ENCODE measurements at regions not wholly inside any gene's neighbourhood (a gene's known extent, or its start where the extent isn't known, plus 50 kb on each side); places are given as distances from the start of the nearest gene placed in this dataset.
"Not testable (repeated sequence)": the region's sequence is repeated elsewhere in the genome, so short reads cannot be mapped to it uniquely, and the experiment has no call there.

- no peak for DNase-seq (ENCODE audit: low read depth in 4 of 6, low spot score in 6 of 6)
- 23% methylated on average over 3 of the region's 5 CpGs for WGBS (ENCODE audit: insufficient coverage)
- Histone ChIP-seq H3K36me3 (ENCODE audit: control insufficient read depth, insufficient read depth, low read length) (no peaks in the 10 kb centered on the region), H3K27me3 (ENCODE audit: control insufficient read depth, insufficient read depth, low read length) (peaks cover 25% of the 10 kb centered on the region), H3K9me3 (ENCODE audit: control insufficient read depth, insufficient read depth, low read length) (no peaks in the 10 kb centered on the region), H3K4me1 (ENCODE audit: control insufficient read depth, insufficient read depth, low read length) (no peaks in the 10 kb centered on the region), H3K4me3 (ENCODE audit: low read depth, low read length) (no peak overlapping the region), H3K27ac (ENCODE audit: low read depth, low read length) (no peak overlapping the region)
These were observed 96.6 kb downstream of the NKX2-1 start for GRCh38 chr14:36423430-36423829.

- H3K27ac ChIP-seq (ENCODE audit: low read depth, low read length), result no peak overlapping the region
- H3K27me3 ChIP-seq (ENCODE audit: control insufficient read depth, insufficient read depth, low read length), result peaks cover 15% of the 10 kb centered on the region
- no peaks in the 10 kb centered on the region for H3K36me3 ChIP-seq (ENCODE audit: control insufficient read depth, insufficient read depth, low read length)
- H3K4me1 ChIP-seq (ENCODE audit: control insufficient read depth, insufficient read depth, low read length), result no peaks in the 10 kb centered on the region
- no peaks in the 10 kb centered on the region for H3K9me3 ChIP-seq (ENCODE audit: control insufficient read depth, insufficient read depth, low read length)
- no CpG with 5 or more reads among the region's 4 CpGs for WGBS (ENCODE audit: insufficient coverage)
- no peak overlapping the region for H3K4me3 ChIP-seq (ENCODE audit: low read depth, low read length)
- DNase-seq (ENCODE audit: low read depth in 4 of 6, low spot score in 6 of 6), result no peak
These were observed 99.8 kb upstream of the MBIP start for GRCh38 chr14:36420149-36420687.

GRCh38 chr14:36418937-36419336 lies 98.5 kb upstream of the MBIP start:
- H3K4me3 ChIP-seq (ENCODE audit: low read depth, low read length), result no peak overlapping the region
- no peaks in the 10 kb centered on the region for H3K9me3 ChIP-seq (ENCODE audit: control insufficient read depth, insufficient read depth, low read length)
- peaks cover 15% of the 10 kb centered on the region for H3K27me3 ChIP-seq (ENCODE audit: control insufficient read depth, insufficient read depth, low read length)
- no peak overlapping the region for H3K27ac ChIP-seq (ENCODE audit: low read depth, low read length)
- no peaks in the 10 kb centered on the region for H3K4me1 ChIP-seq (ENCODE audit: control insufficient read depth, insufficient read depth, low read length)
- DNase-seq (ENCODE audit: low read depth in 4 of 6, low spot score in 6 of 6), result no peak
- H3K36me3 ChIP-seq (ENCODE audit: control insufficient read depth, insufficient read depth, low read length), result no peaks in the 10 kb centered on the region

GRCh38 chr14:36411951-36412350 lies 91.5 kb upstream of the MBIP start:
- DNase-seq (ENCODE audit: low read depth in 4 of 6, low spot score in 6 of 6); H3K4me1 ChIP-seq (ENCODE audit: control insufficient read depth, insufficient read depth, low read length); H3K36me3 ChIP-seq (ENCODE audit: control insufficient read depth, insufficient read depth, low read length); H3K27me3 ChIP-seq (ENCODE audit: control insufficient read depth, insufficient read depth, low read length); H3K9me3 ChIP-seq (ENCODE audit: control insufficient read depth, insufficient read depth, low read length); H3K27ac ChIP-seq (ENCODE audit: low read depth, low read length); H3K4me3 ChIP-seq (ENCODE audit: low read depth, low read length): not testable (repeated sequence)
- 89% methylated on average over 14 of the region's 17 CpGs for WGBS (ENCODE audit: insufficient coverage)

GRCh38 chr14:36408388-36408787 lies 88.0 kb upstream of the MBIP start:
- Histone ChIP-seq H3K9me3 (ENCODE audit: control insufficient read depth, insufficient read depth, low read length) (no peaks in the 10 kb centered on the region), H3K27ac (ENCODE audit: low read depth, low read length) (no peak overlapping the region), H3K27me3 (ENCODE audit: control insufficient read depth, insufficient read depth, low read length) (peaks cover 4% of the 10 kb centered on the region), H3K4me3 (ENCODE audit: low read depth, low read length) (no peak overlapping the region), H3K4me1 (ENCODE audit: control insufficient read depth, insufficient read depth, low read length) (no peaks in the 10 kb centered on the region), H3K36me3 (ENCODE audit: control insufficient read depth, insufficient read depth, low read length) (no peaks in the 10 kb centered on the region)
- WGBS (ENCODE audit: insufficient coverage), result no CpG with 5 or more reads among the region's 3 CpGs
- no peak for DNase-seq (ENCODE audit: low read depth in 4 of 6, low spot score in 6 of 6)

GRCh38 chr14:36405589-36406274 lies 85.3 kb upstream of the MBIP start:
- no peak overlapping the region for H3K27ac ChIP-seq (ENCODE audit: low read depth, low read length)
- no CpG with 5 or more reads among the region's 1 CpG for WGBS (ENCODE audit: insufficient coverage)
- no peak overlapping the region for H3K4me3 ChIP-seq (ENCODE audit: low read depth, low read length)
- H3K27me3 ChIP-seq (ENCODE audit: control insufficient read depth, insufficient read depth, low read length), result peaks cover 4% of the 10 kb centered on the region
- H3K36me3 ChIP-seq (ENCODE audit: control insufficient read depth, insufficient read depth, low read length), result no peaks in the 10 kb centered on the region
- no peak for DNase-seq (ENCODE audit: low read depth in 4 of 6, low spot score in 6 of 6)
- no peaks in the 10 kb centered on the region for H3K9me3 ChIP-seq (ENCODE audit: control insufficient read depth, insufficient read depth, low read length)
- no peaks in the 10 kb centered on the region for H3K4me1 ChIP-seq (ENCODE audit: control insufficient read depth, insufficient read depth, low read length)

GRCh38 chr14:36402867-36403266 lies 82.4 kb upstream of the MBIP start:
- 63% methylated on average over 1 of the region's 2 CpGs for WGBS (ENCODE audit: insufficient coverage)
- no peak overlapping the region for H3K27ac ChIP-seq (ENCODE audit: low read depth, low read length)
- no peak for DNase-seq (ENCODE audit: low read depth in 4 of 6, low spot score in 6 of 6)
- H3K4me1 ChIP-seq (ENCODE audit: control insufficient read depth, insufficient read depth, low read length), result no peaks in the 10 kb centered on the region
- peaks cover 4% of the 10 kb centered on the region for H3K27me3 ChIP-seq (ENCODE audit: control insufficient read depth, insufficient read depth, low read length)
- no peaks in the 10 kb centered on the region for H3K36me3 ChIP-seq (ENCODE audit: control insufficient read depth, insufficient read depth, low read length)
- no peaks in the 10 kb centered on the region for H3K9me3 ChIP-seq (ENCODE audit: control insufficient read depth, insufficient read depth, low read length)
- no peak overlapping the region for H3K4me3 ChIP-seq (ENCODE audit: low read depth, low read length)

- Histone ChIP-seq H3K4me3 (ENCODE audit: low read depth, low read length) (no peak overlapping the region), H3K27ac (ENCODE audit: low read depth, low read length) (no peak overlapping the region), H3K27me3 (ENCODE audit: control insufficient read depth, insufficient read depth, low read length) (no peaks in the 10 kb centered on the region), H3K9me3 (ENCODE audit: control insufficient read depth, insufficient read depth, low read length) (no peaks in the 10 kb centered on the region), H3K36me3 (ENCODE audit: control insufficient read depth, insufficient read depth, low read length) (no peaks in the 10 kb centered on the region), H3K4me1 (ENCODE audit: control insufficient read depth, insufficient read depth, low read length) (no peaks in the 10 kb centered on the region)
- no peak for DNase-seq (ENCODE audit: low read depth in 4 of 6, low spot score in 6 of 6)
- WGBS (ENCODE audit: insufficient coverage), result 88% methylated on average over 1 of the region's 5 CpGs
These were observed 78.2 kb upstream of the MBIP start for GRCh38 chr14:36398463-36399291.

- no peak overlapping the region for H3K4me3 ChIP-seq (ENCODE audit: low read depth, low read length)
- H3K27me3 ChIP-seq (ENCODE audit: control insufficient read depth, insufficient read depth, low read length), result no peaks in the 10 kb centered on the region
- H3K4me1 ChIP-seq (ENCODE audit: control insufficient read depth, insufficient read depth, low read length), result no peaks in the 10 kb centered on the region
These were observed 76.9 kb upstream of the MBIP start for GRCh38 chr14:36397357-36397756.

GRCh38 chr14:36396798-36397197 lies 76.4 kb upstream of the MBIP start:
- H3K4me3 ChIP-seq (ENCODE audit: low read depth, low read length), result no peak overlapping the region
- no peak overlapping the region for H3K27ac ChIP-seq (ENCODE audit: low read depth, low read length)
- H3K9me3 ChIP-seq (ENCODE audit: control insufficient read depth, insufficient read depth, low read length), result no peaks in the 10 kb centered on the region
- no peak for DNase-seq (ENCODE audit: low read depth in 4 of 6, low spot score in 6 of 6)
- H3K36me3 ChIP-seq (ENCODE audit: control insufficient read depth, insufficient read depth, low read length), result no peaks in the 10 kb centered on the region
- no peaks in the 10 kb centered on the region for H3K27me3 ChIP-seq (ENCODE audit: control insufficient read depth, insufficient read depth, low read length)
- H3K4me1 ChIP-seq (ENCODE audit: control insufficient read depth, insufficient read depth, low read length), result no peaks in the 10 kb centered on the region

More at GRCh38 chr14:36397357-36397756, 76.9 kb upstream of the MBIP start:
- no peak overlapping the region for H3K27ac ChIP-seq (ENCODE audit: low read depth, low read length)
- no peaks in the 10 kb centered on the region for H3K9me3 ChIP-seq (ENCODE audit: control insufficient read depth, insufficient read depth, low read length)
- DNase-seq (ENCODE audit: low read depth in 4 of 6, low spot score in 6 of 6), result no peak
- no peaks in the 10 kb centered on the region for H3K36me3 ChIP-seq (ENCODE audit: control insufficient read depth, insufficient read depth, low read length)
